IMR-90 (cell line): ENCODE measurements at regions not wholly inside any gene's neighbourhood (a gene's known extent, or its start where the extent isn't known, plus 50 kb on each side); places are given as distances from the start of the nearest gene placed in this dataset.

Experiments
- ATAC-seq: fragments of 200-7000 bp; cut with Tn5 transposase; 2 replicates; pipeline ENCODE4 v1.9.1; 2020; ENCODE audit warnings: low read depth, mild to moderate bottlenecking, moderate library complexity
- BruUV-seq: library from RNA; stranded (reverse); fragments of 400-500 nt; replicated peaks from 2 replicates; lab custom pipeline; 2021; lab: Mats Ljungman, UMichigan
- CTCF ChIA-PET: fragments of 300-600 bp; formaldehyde crosslinking; extraction: SDS; loops from one replicate; lab custom pipeline; 2021; ENCODE audit warnings: antibody characterized with exemption; lab: Yijun Ruan, JAX
- POLR2A ChIA-PET: fragments of 300-600 bp; sonication (Branson Sonifier 250); formaldehyde crosslinking; loops from one replicate; lab custom pipeline; 2022; ENCODE audit warnings: antibody characterized with exemption; ENCODE audit not compliant: unreplicated experiment; lab: Charles Lee
- DNase-seq: peaks from one replicate; pipeline ENCODE4 v3.0.0; 2013
- H2AFZ ChIP-seq: replicated peaks from 2 replicates; pipeline ENCODE3; 2013; ENCODE audit warnings: low read length, mild to moderate bottlenecking; ENCODE audit not compliant: poor library complexity
- H2AK5ac ChIP-seq: 2 replicates; pipeline ENCODE4 v1.6.1; 2013; ENCODE audit warnings: low read depth, low read length, inconsistent platforms
- H2AK9ac ChIP-seq: replicated peaks from 2 replicates; pipeline ENCODE3; 2013; ENCODE audit warnings: mild to moderate bottlenecking, low read depth, low read length, moderate library complexity; ENCODE audit not compliant: poor library complexity
- H2BK120ac ChIP-seq: 2 replicates; pipeline ENCODE4 v1.6.1; 2013; ENCODE audit warnings: low read depth, low read length, inconsistent platforms
- H2BK15ac ChIP-seq: 3 replicates; pipeline ENCODE4 v1.6.1; 2013; ENCODE audit warnings: low read depth, low read length, inconsistent platforms
- H2BK20ac ChIP-seq: 2 replicates; pipeline ENCODE4 v1.6.1; 2013; ENCODE audit warnings: low read depth, mild to moderate bottlenecking, inconsistent platforms, low read length, moderate library complexity
- H2BK5ac ChIP-seq: 2 replicates; pipeline ENCODE4 v1.6.1; 2013; ENCODE audit warnings: mild to moderate bottlenecking, low read depth, low read length, inconsistent platforms; ENCODE audit not compliant: poor library complexity, severe bottlenecking
- H3K14ac ChIP-seq: replicated peaks from 2 replicates; pipeline ENCODE4 v1.6.1; 2013; ENCODE audit warnings: low read depth, low read length, inconsistent platforms
- H3K18ac ChIP-seq: 2 replicates; pipeline ENCODE4 v1.6.1; 2013; ENCODE audit warnings: low read depth, low read length, control low read depth
- H3K23ac ChIP-seq: 2 replicates; pipeline ENCODE4 v1.6.1; 2013; ENCODE audit warnings: low read depth, low read length, inconsistent platforms
- H3K27ac ChIP-seq: 2 replicates; pipeline ENCODE4 v1.5.1; 2013; ENCODE audit warnings: mild to moderate bottlenecking, control low read depth, low read length; ENCODE audit not compliant: insufficient read depth
- H3K27me3 ChIP-seq: 2 replicates; pipeline ENCODE4 v1.6.1; 2013; ENCODE audit warnings: low read length; ENCODE audit not compliant: control insufficient read depth, insufficient read depth
- H3K36me3 ChIP-seq: 2 replicates; pipeline ENCODE4 v1.6.1; 2013; ENCODE audit warnings: low read length, mixed read lengths; ENCODE audit not compliant: control insufficient read depth, insufficient read depth
- H3K4ac ChIP-seq: 2 replicates; pipeline ENCODE4 v1.6.1; 2013; ENCODE audit warnings: low read depth, low read length, inconsistent platforms
- H3K4me1 ChIP-seq: 2 replicates; pipeline ENCODE4 v1.6.1; 2013; ENCODE audit warnings: low read length, mixed read lengths; ENCODE audit not compliant: control insufficient read depth, insufficient read depth
- H3K4me2 ChIP-seq: 2 replicates; pipeline ENCODE4 v1.6.1; 2013; ENCODE audit warnings: low read depth, mild to moderate bottlenecking, control low read depth, low read length, moderate library complexity
- H3K4me3 ChIP-seq: 2 replicates; pipeline ENCODE4 v1.5.1; 2013; ENCODE audit warnings: low read depth, mild to moderate bottlenecking, control low read depth, low read length, moderate library complexity; ENCODE audit not compliant: insufficient read depth
- H3K56ac ChIP-seq: 2 replicates; pipeline ENCODE4 v1.6.1; 2013; ENCODE audit warnings: low read length, inconsistent platforms; ENCODE audit not compliant: insufficient read depth; ENCODE audit errors: extremely low read depth
- H3K79me1 ChIP-seq, 2 experiments: 2 replicates each; pipeline ENCODE4 v1.6.1; 2013; ENCODE audit warnings: low read length in 2 of 2, inconsistent platforms in 1 of 2, low read depth in 1 of 2
- H3K9ac ChIP-seq: 2 replicates; pipeline ENCODE4 v1.6.1; 2013; ENCODE audit warnings: low read depth, low read length, control low read depth
- H3K9me1 ChIP-seq: 2 replicates; pipeline ENCODE4 v1.6.1; 2013; ENCODE audit warnings: low read length, inconsistent platforms; ENCODE audit not compliant: insufficient read depth
- H3K9me3 ChIP-seq: 2 replicates; pipeline ENCODE4 v1.6.1; 2013; ENCODE audit warnings: low read length; ENCODE audit not compliant: control insufficient read depth, insufficient read depth
- H4K20me1 ChIP-seq: 2 replicates; pipeline ENCODE4 v1.6.1; 2013; ENCODE audit warnings: low read length, inconsistent platforms; ENCODE audit not compliant: insufficient read depth
- H4K5ac ChIP-seq: 2 replicates; pipeline ENCODE4 v1.6.1; 2013; ENCODE audit warnings: mild to moderate bottlenecking, low read depth, low read length, control low read depth
- H4K8ac ChIP-seq, 2 experiments: 2 replicates each; pipeline ENCODE4 v1.6.1; 2013; ENCODE audit warnings: low read depth in 2 of 2, low read length in 2 of 2, control low read depth in 1 of 2, inconsistent platforms in 1 of 2
- H4K91ac ChIP-seq: 2 replicates; pipeline ENCODE4 v1.6.1; 2013; ENCODE audit warnings: low read depth, low read length, inconsistent platforms; ENCODE audit not compliant: insufficient read depth
- CHD1 ChIP-seq: IDR thresholded peaks from 2 replicates; pipeline ENCODE4 v1.6.1; 2012; ENCODE audit warnings: low read depth, low read length, improper control_type of control experiment
- ELK1 ChIP-seq: fragments of 150-350 bp; IDR thresholded peaks from 2 replicates; pipeline ENCODE4 v1.6.1; 2016; ENCODE audit warnings: low read depth, mild to moderate bottlenecking, low read length, moderate library complexity, borderline replicate concordance
- MXI1 ChIP-seq: IDR thresholded peaks from 2 replicates; pipeline ENCODE4 v1.6.1; 2012; ENCODE audit warnings: low read depth, mild to moderate bottlenecking, low read length, moderate library complexity, borderline replicate concordance
- NFE2L2 ChIP-seq: fragments of 150-350 bp; IDR thresholded peaks from 2 replicates; pipeline ENCODE4 v1.6.1; 2016; ENCODE audit warnings: low read depth, mild to moderate bottlenecking, low read length
- SMC3 ChIP-seq: fragments of 150-350 bp; IDR thresholded peaks from 2 replicates; pipeline ENCODE4 v1.6.1; 2016; ENCODE audit warnings: low read depth, mild to moderate bottlenecking, antibody characterized with exemption, low read length, moderate library complexity
- WGBS, 2 experiments: methylation state at CpG; one replicate each; pipeline versions ENCODE4 v1.1.5 to v1.1.7; 2013; ENCODE audit warnings: missing lambda C conversion rate in 2 of 2; ENCODE audit not compliant: insufficient read length in 1 of 2; ENCODE audit errors: extremely low coverage in 2 of 2; 5-methylcytosine and 5-hydroxymethylcytosine counted together
- dilution Hi-C: fragments of 300-500 bp; cut with HindIII; formaldehyde crosslinking; loops from one replicate; pipeline ENCODE4 v1.14.3; 2018; ENCODE audit warnings: low sequenced_read_pairs; ENCODE audit not compliant: unreplicated experiment
- in situ Hi-C: fragments of 300-500 bp; cut with MboI; formaldehyde crosslinking; loops from 3 replicates; pipeline ENCODE4 v1.14.3; 2019; ENCODE audit warnings: low sequenced_read_pairs, inconsistent platforms, mixed read lengths
- intact Hi-C: fragments of 100-400 bp; cut with micrococcal nuclease; formaldehyde crosslinking; loops from 2 replicates; pipeline ENCODE4 v1.10.0; 2022

- H2AK9ac ChIP-seq: no peak overlapping the region
- H3K27ac ChIP-seq: no peak overlapping the region
- dilution Hi-C loops (no loop called here), in situ Hi-C loops (loop anchor here (10.0 to 25.0 kb wide), 3 partner anchors 406 to 1208 kb away; partner anchors contain the start of gene MEIS1), intact Hi-C loops (no loop called here)
- no peaks in the 10 kb centered on the region for H4K20me1 ChIP-seq
- no peak overlapping the region for H4K8ac ChIP-seq
- no peak overlapping the region for H2BK20ac ChIP-seq
- H3K18ac ChIP-seq: no peak overlapping the region
- H2BK120ac ChIP-seq: no peak overlapping the region
- H2BK5ac ChIP-seq: no peak overlapping the region
- no peak overlapping the region for H2BK15ac ChIP-seq
- no TSS peak for BruUV-seq
- POLR2A ChIA-PET: no interaction called here
- no peak overlapping the region for H3K56ac ChIP-seq
- DNase-seq: no peak
- no peaks in the 10 kb centered on the region for H3K79me1 ChIP-seq
- H2AK5ac ChIP-seq: peak overlapping the region; percentile 30
- H3K27me3 ChIP-seq: no peaks in the 10 kb centered on the region
- no peak overlapping the region for H3K4me2 ChIP-seq
- H3K4ac ChIP-seq: no peak overlapping the region
- no peak for ATAC-seq
- no peak overlapping the region for H3K14ac ChIP-seq
- no peak overlapping the region for H4K5ac ChIP-seq
- no peaks in the 10 kb centered on the region for H3K36me3 ChIP-seq
- CTCF ChIA-PET: no interaction called here
- 100% methylated on average over 1 of the region's 2 CpGs; no CpG with 5 or more reads in 1 of the 2 experiments for WGBS, 2 experiments
- TF ChIP-seq SMC3 (no peak), ELK1 (no peak), MXI1 (no peak), NFE2L2 (no peak), CHD1 (no peak)
- peaks cover 7% of the 10 kb centered on the region for H3K9me3 ChIP-seq
- no peak overlapping the region for H2AFZ ChIP-seq
- H3K9me1 ChIP-seq: no peaks in the 10 kb centered on the region
- H3K23ac ChIP-seq: no peak overlapping the region
- no peak overlapping the region for H4K91ac ChIP-seq
- no peaks in the 10 kb centered on the region; the same call in 1 of the 2 replicates for H3K4me1 ChIP-seq
- H3K9ac ChIP-seq: no peak overlapping the region
- H3K4me3 ChIP-seq: no peak overlapping the region
These were observed 245.8 kb downstream of the ETAA1 start for GRCh38 chr2:67642961-67643360.
